Liver (tissue), 8 donors: ENCODE measurements at regions not wholly inside any gene's neighbourhood (a gene's known extent, or its start where the extent isn't known, plus 50 kb on each side); places are given as distances from the start of the nearest gene placed in this dataset.
A peak's percentile ranks its signal among the peaks of the same experiment; 100 is the strongest.

Experiments used
- DNase-seq: peaks from one replicate; pipeline ENCODE4 v3.0.0-alpha.2; 2017; ENCODE audit warnings: low spot score
- H3K27ac ChIP-seq, 2 donors: one replicate each; pipeline ENCODE4 v1.7.0; 2013; ENCODE audit warnings: inconsistent platforms in 2 of 2, low read length in 2 of 2, control low read depth in 1 of 2, low read depth in 1 of 2, mild to moderate bottlenecking in 1 of 2
- H3K27me3 ChIP-seq, 4 donors: one replicate each; pipeline versions ENCODE4 v1.6.1 to v1.7.0; 2013; ENCODE audit warnings: low read length in 3 of 4, inconsistent platforms in 1 of 4, mild to moderate bottlenecking in 1 of 4, moderate library complexity in 1 of 4; ENCODE audit not compliant: control insufficient read depth in 4 of 4, insufficient read depth in 4 of 4
- H3K36me3 ChIP-seq, 4 donors: one replicate each; pipeline versions ENCODE4 v1.6.1 to v1.7.0; 2013; ENCODE audit warnings: low read length in 3 of 4, mild to moderate bottlenecking in 3 of 4, low read depth in 1 of 4, moderate library complexity in 1 of 4; ENCODE audit not compliant: control insufficient read depth in 4 of 4, insufficient read depth in 3 of 4
- H3K4me1 ChIP-seq, 4 donors: one replicate each; pipeline versions ENCODE4 v1.6.1 to v1.7.0; 2013; ENCODE audit warnings: low read length in 3 of 4, mild to moderate bottlenecking in 3 of 4, moderate library complexity in 1 of 4; ENCODE audit not compliant: control insufficient read depth in 4 of 4, insufficient read depth in 4 of 4
- H3K4me3 ChIP-seq, 3 donors: one replicate each; pipeline versions ENCODE4 v1.6.1 to v1.7.0; 2013; ENCODE audit warnings: low read length in 3 of 3, control low read depth in 1 of 3, low read depth in 1 of 3, mild to moderate bottlenecking in 1 of 3
- H3K9ac ChIP-seq, 2 donors: one replicate each; pipeline ENCODE4 v1.7.0; 2013; ENCODE audit warnings: low read length in 2 of 2, mild to moderate bottlenecking in 2 of 2, moderate library complexity in 2 of 2, control low read depth in 1 of 2, low read depth in 1 of 2
- H3K9me3 ChIP-seq, 4 donors: one replicate each; pipeline versions ENCODE4 v1.6.1 to v1.7.0; 2013; ENCODE audit warnings: low read length in 3 of 4; ENCODE audit not compliant: control insufficient read depth in 4 of 4
- ATF3 ChIP-seq: IDR thresholded peaks from 2 replicates; pipeline ENCODE4 v1.6.1; 2016; ENCODE audit warnings: antibody characterized with exemption
- CTCF ChIP-seq: fragments of 150-350 bp; IDR thresholded peaks from 2 replicates; pipeline ENCODE4 v1.5.1; 2017; ENCODE audit warnings: improper control_type of control experiment, low read depth, low read length; ENCODE audit not compliant: missing input control
- FOXA1 ChIP-seq: IDR thresholded peaks from 2 replicates; pipeline ENCODE4 v1.6.1; 2016; ENCODE audit warnings: antibody characterized with exemption
- HNF4A ChIP-seq, 2 donors: conservative IDR thresholded peaks; 2 replicates each; pipeline ENCODE4 v1.6.1; 2016; ENCODE audit warnings: antibody characterized with exemption in 2 of 2, mild to moderate bottlenecking in 2 of 2
- MAX ChIP-seq: IDR thresholded peaks from 2 replicates; pipeline ENCODE4 v1.6.1; 2016; ENCODE audit warnings: antibody characterized with exemption
- NR2F2 ChIP-seq: IDR thresholded peaks from 2 replicates; pipeline ENCODE4 v1.6.1; 2016; ENCODE audit warnings: antibody characterized with exemption
- RAD21 ChIP-seq, 2 donors: IDR thresholded peaks; 2 replicates each; pipeline ENCODE4 v1.6.1; 2016; ENCODE audit warnings: antibody characterized with exemption in 2 of 2, mild to moderate bottlenecking in 2 of 2
- SP1 ChIP-seq: IDR thresholded peaks from 2 replicates; pipeline ENCODE4 v1.6.1; 2018; ENCODE audit warnings: antibody characterized with exemption, mild to moderate bottlenecking
- TAF1 ChIP-seq: conservative IDR thresholded peaks from 2 replicates; pipeline ENCODE4 v1.6.1; 2016; ENCODE audit warnings: antibody characterized with exemption, mild to moderate bottlenecking
- WGBS: extraction: QIAGEN DNeasy Blood & Tissue Kit; methylation state at CpG from one replicate; pipeline ENCODE4 v1.1.7; 2013; 5-methylcytosine and 5-hydroxymethylcytosine counted together
- donor health status: healthy.
- donor health status: healthy.
- donor health status: healthy.
- donor health status: healthy.
- donor health status: healthy.

- 58% methylated on average over 2 of the region's 2 CpGs for WGBS
Observed at GRCh38 chr2:154974041-154974440, 275.5 kb downstream of the KCNJ3 start.

GRCh38 chr2:154963511-154963910, 265.0 kb downstream of the KCNJ3 start:
- TF ChIP-seq SP1 (no peak), FOXA1 (no peak), MAX (no peak), RAD21 (IDR thresholded peaks at IDR 0.05) (no peak), CTCF (no peak)

More at GRCh38 chr2:154974041-154974440, 275.5 kb downstream of the KCNJ3 start:
- H3K4me1 ChIP-seq: no peaks in the 10 kb centered on the region
- H3K27me3 ChIP-seq: no peaks in the 10 kb centered on the region
- H3K4me3 ChIP-seq: no peak overlapping the region
- no peak overlapping the region for H3K27ac ChIP-seq
- no peak for DNase-seq
- peaks cover 0 to 2% (median 0%) of the 10 kb centered on the region in 4 donors for H3K9me3 ChIP-seq
- no peak for TF ChIP-seq HNF4A (conservative IDR thresholded peaks at IDR 0.05)
- no peak for TF ChIP-seq FOXA1
- no peaks in the 10 kb centered on the region for H3K36me3 ChIP-seq
- H3K9ac ChIP-seq: no peak overlapping the region

GRCh38 chr2:154961676-154962075, 263.2 kb downstream of the KCNJ3 start:
- no peaks in the 10 kb centered on the region for H3K27me3 ChIP-seq
- no peak overlapping the region for H3K9ac ChIP-seq
- TF ChIP-seq FOXA1 (no peak), NR2F2 (no peak), ATF3 (no peak)
- no peaks in the 10 kb centered on the region for H3K9me3 ChIP-seq
- H3K36me3 ChIP-seq: no peaks in the 10 kb centered on the region
- DNase-seq: no peak
- H3K4me3 ChIP-seq: no peak overlapping the region
- 93% methylated on average over 2 of the region's 2 CpGs for WGBS
- H3K27ac ChIP-seq: no peak overlapping the region
- peaks cover 0 to 3% (median 1%) of the 10 kb centered on the region in 4 donors for H3K4me1 ChIP-seq

More at GRCh38 chr2:154963511-154963910, 265.0 kb downstream of the KCNJ3 start:
- WGBS: 66% methylated on average over 1 of the region's 1 CpG
- Histone ChIP-seq H3K4me1 (peaks cover 0 to 3% (median 1%) of the 10 kb centered on the region in 4 donors), H3K27me3 (no peaks in the 10 kb centered on the region), H3K9ac (no peak overlapping the region), H3K4me3 (no peak overlapping the region), H3K27ac (no peak overlapping the region), H3K36me3 (no peaks in the 10 kb centered on the region), H3K9me3 (no peaks in the 10 kb centered on the region)
- DNase-seq: no peak

- no peaks in the 10 kb centered on the region for H3K36me3 ChIP-seq
- H3K27me3 ChIP-seq: no peaks in the 10 kb centered on the region
- no peak overlapping the region for H3K4me3 ChIP-seq
- WGBS: 43% methylated on average over 3 of the region's 3 CpGs
- H3K4me1 ChIP-seq: peaks cover 0 to 3% (median 1%) of the 10 kb centered on the region in 4 donors
- no peak overlapping the region for H3K9ac ChIP-seq
- H3K9me3 ChIP-seq: no peaks in the 10 kb centered on the region
- H3K27ac ChIP-seq: no peak overlapping the region
- TF ChIP-seq HNF4A (conservative IDR thresholded peaks at IDR 0.05): peak; percentile 48 to 50
- TF ChIP-seq TAF1: no peak
- DNase-seq: no peak
Observed at GRCh38 chr2:154960802-154961583, 262.5 kb downstream of the KCNJ3 start.
